ENCODE measurements at regions not wholly inside any gene's neighbourhood (a gene's known extent, or its start where the extent isn't known, plus 50 kb on each side); places are given as distances from the start of the nearest gene placed in this dataset.

DNA sequence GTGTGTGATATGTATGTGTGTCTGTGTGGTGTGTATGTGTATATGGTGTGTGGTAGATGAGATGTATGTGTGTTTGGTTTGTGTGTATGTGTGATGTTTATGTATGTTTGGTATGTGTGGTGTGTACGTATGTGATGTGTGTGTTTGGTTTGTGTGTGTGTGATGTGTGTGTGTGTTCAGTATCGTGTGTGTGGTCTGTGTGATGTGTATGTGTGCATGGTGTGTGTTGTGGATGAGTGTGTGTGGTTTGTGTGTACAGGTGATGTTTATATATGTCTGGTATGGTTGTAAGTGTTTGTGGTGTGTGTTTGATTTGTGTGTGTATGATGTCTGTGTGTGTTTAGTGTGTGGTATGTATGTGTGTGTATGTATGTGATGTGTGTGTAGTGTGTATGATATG lies 199.4 kb downstream of the SUDS3 start (continued):
- TF ChIP-seq, protein P1, sequence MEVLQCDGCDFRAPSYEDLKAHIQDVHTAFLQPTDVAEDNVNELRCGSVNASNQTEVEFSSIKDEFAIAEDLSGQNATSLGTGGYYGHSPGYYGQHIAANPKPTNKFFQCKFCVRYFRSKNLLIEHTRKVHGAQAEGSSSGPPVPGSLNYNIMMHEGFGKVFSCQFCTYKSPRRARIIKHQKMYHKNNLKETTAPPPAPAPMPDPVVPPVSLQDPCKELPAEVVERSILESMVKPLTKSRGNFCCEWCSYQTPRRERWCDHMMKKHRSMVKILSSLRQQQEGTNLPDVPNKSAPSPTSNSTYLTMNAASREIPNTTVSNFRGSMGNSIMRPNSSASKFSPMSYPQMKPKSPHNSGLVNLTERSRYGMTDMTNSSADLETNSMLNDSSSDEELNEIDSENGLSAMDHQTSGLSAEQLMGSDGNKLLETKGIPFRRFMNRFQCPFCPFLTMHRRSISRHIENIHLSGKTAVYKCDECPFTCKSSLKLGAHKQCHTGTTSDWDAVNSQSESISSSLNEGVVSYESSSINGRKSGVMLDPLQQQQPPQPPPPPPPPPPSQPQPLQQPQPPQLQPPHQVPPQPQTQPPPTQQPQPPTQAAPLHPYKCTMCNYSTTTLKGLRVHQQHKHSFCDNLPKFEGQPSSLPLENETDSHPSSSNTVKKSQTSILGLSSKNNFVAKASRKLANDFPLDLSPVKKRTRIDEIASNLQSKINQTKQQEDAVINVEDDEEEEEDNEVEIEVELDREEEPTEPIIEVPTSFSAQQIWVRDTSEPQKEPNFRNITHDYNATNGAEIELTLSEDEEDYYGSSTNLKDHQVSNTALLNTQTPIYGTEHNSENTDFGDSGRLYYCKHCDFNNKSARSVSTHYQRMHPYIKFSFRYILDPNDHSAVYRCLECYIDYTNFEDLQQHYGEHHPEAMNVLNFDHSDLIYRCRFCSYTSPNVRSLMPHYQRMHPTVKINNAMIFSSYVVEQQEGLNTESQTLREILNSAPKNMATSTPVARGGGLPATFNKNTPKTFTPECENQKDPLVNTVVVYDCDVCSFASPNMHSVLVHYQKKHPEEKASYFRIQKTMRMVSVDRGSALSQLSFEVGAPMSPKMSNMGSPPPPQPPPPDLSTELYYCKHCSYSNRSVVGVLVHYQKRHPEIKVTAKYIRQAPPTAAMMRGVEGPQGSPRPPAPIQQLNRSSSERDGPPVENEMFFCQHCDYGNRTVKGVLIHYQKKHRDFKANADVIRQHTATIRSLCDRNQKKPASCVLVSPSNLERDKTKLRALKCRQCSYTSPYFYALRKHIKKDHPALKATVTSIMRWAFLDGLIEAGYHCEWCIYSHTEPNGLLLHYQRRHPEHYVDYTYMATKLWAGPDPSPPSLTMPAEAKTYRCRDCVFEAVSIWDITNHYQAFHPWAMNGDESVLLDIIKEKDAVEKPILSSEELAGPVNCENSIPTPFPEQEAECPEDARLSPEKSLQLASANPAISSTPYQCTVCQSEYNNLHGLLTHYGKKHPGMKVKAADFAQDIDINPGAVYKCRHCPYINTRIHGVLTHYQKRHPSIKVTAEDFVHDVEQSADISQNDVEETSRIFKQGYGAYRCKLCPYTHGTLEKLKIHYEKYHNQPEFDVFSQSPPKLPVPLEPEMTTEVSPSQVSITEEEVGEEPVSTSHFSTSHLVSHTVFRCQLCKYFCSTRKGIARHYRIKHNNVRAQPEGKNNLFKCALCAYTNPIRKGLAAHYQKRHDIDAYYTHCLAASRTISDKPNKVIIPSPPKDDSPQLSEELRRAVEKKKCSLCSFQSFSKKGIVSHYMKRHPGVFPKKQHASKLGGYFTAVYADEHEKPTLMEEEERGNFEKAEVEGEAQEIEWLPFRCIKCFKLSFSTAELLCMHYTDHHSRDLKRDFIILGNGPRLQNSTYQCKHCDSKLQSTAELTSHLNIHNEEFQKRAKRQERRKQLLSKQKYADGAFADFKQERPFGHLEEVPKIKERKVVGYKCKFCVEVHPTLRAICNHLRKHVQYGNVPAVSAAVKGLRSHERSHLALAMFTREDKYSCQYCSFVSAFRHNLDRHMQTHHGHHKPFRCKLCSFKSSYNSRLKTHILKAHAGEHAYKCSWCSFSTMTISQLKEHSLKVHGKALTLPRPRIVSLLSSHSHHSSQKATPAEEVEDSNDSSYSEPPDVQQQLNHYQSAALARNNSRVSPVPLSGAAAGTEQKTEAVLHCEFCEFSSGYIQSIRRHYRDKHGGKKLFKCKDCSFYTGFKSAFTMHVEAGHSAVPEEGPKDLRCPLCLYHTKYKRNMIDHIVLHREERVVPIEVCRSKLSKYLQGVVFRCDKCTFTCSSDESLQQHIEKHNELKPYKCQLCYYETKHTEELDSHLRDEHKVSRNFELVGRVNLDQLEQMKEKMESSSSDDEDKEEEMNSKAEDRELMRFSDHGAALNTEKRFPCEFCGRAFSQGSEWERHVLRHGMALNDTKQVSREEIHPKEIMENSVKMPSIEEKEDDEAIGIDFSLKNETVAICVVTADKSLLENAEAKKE (CRISPR knock-in tag; IDR thresholded peaks at IDR 0.05) = no peak
- TF ChIP-seq JUNB (IDR thresholded peaks at IDR 0.05; ENCODE audit: unreplicated experiment) = no peak
- TF ChIP-seq, protein P2, sequence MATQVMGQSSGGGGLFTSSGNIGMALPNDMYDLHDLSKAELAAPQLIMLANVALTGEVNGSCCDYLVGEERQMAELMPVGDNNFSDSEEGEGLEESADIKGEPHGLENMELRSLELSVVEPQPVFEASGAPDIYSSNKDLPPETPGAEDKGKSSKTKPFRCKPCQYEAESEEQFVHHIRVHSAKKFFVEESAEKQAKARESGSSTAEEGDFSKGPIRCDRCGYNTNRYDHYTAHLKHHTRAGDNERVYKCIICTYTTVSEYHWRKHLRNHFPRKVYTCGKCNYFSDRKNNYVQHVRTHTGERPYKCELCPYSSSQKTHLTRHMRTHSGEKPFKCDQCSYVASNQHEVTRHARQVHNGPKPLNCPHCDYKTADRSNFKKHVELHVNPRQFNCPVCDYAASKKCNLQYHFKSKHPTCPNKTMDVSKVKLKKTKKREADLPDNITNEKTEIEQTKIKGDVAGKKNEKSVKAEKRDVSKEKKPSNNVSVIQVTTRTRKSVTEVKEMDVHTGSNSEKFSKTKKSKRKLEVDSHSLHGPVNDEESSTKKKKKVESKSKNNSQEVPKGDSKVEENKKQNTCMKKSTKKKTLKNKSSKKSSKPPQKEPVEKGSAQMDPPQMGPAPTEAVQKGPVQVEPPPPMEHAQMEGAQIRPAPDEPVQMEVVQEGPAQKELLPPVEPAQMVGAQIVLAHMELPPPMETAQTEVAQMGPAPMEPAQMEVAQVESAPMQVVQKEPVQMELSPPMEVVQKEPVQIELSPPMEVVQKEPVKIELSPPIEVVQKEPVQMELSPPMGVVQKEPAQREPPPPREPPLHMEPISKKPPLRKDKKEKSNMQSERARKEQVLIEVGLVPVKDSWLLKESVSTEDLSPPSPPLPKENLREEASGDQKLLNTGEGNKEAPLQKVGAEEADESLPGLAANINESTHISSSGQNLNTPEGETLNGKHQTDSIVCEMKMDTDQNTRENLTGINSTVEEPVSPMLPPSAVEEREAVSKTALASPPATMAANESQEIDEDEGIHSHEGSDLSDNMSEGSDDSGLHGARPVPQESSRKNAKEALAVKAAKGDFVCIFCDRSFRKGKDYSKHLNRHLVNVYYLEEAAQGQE (IDR thresholded peaks at IDR 0.05; ENCODE audit: unreplicated experiment) = no peak
- no peak for TF ChIP-seq ZNF331 (CRISPR knock-in tag; IDR thresholded peaks at IDR 0.05; ENCODE audit: low read depth)
- no peak for TF ChIP-seq NANOG (IDR thresholded peaks at IDR 0.05; ENCODE audit: borderline replicate concordance)
- TF ChIP-seq EZH2 (IDR thresholded peaks at IDR 0.05; ENCODE audit: low read depth, unreplicated experiment) = no peak

DNA sequence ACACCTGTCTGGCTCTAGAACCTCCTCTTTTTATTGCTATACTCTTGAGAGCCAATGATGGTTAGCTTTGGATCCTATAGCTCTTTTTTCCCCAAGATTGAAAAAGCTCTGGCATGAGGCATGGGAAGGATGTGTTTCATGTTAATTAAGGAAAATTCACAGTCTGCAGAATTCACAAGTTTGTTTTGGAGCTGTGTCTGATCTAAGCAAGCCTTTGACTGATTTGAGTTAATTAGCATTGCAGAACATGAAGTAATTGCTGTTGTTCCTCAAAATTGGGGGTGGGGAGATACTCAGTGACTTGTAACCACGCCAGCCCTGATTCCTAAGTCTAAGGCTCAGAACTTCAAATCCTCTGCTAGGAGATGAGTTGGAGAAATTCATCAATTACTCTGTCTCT lies 205.0 kb downstream of the SUDS3 start:
- no peak overlapping the region for H3K27ac Mint-ChIP-seq
- H3K27me3 Mint-ChIP-seq (ENCODE audit: insufficient read depth, low read depth, poor library complexity) = no peaks in the 10 kb centered on the region
- no peak overlapping the region for H3K4me3 Mint-ChIP-seq
- ATAC-seq (no peak), DNase-seq (ENCODE audit: low spot score) (no peak)
- Histone ChIP-seq H3F3A (replicated peaks; ENCODE audit: low read depth) (no peaks in the 10 kb centered on the region), H3K4me3 (no peak overlapping the region), H4K20me1 (replicated peaks; ENCODE audit: insufficient read depth) (no peaks in the 10 kb centered on the region), H3K79me2 (replicated peaks; ENCODE audit: insufficient read depth) (no peaks in the 10 kb centered on the region), H3K4me2 (no peak overlapping the region), H3K27ac (ENCODE audit: low read depth) (no peak overlapping the region), H3K4me1 (ENCODE audit: insufficient read depth) (peaks cover 9% of the 10 kb centered on the region), H2AFZ (0 out of 2 replicates have a peak overlapping the region, but pooled peaks have one; percentile 38), H3K36me3 (ENCODE audit: insufficient read depth) (no peaks in the 10 kb centered on the region), H3K27me3 (ENCODE audit: insufficient read depth) (no peaks in the 10 kb centered on the region), H3K9me2 (ENCODE audit: insufficient read depth) (no peaks in the 10 kb centered on the region; the same call in 1 of the 2 replicates)
- H3K36me3 Mint-ChIP-seq (ENCODE audit: low read depth) = no peaks in the 10 kb centered on the region
- H3K9me3 Mint-ChIP-seq = peaks cover 4% of the 10 kb centered on the region; the same call in 2 of the 3 replicates
- H3K4me1 Mint-ChIP-seq = peaks cover 12% of the 10 kb centered on the region; the same call in 2 of the 3 replicates
- TF ChIP-seq, protein P2 (IDR thresholded peaks at IDR 0.05; ENCODE audit: unreplicated experiment) = no peak
- TF ChIP-seq CREB1 (CRISPR knock-in tag; IDR thresholded peaks at IDR 0.05; ENCODE audit: low read depth) (no peak), EZH2 (IDR thresholded peaks at IDR 0.05; ENCODE audit: low read depth, unreplicated experiment) (no peak), ZNF114 (CRISPR knock-in tag; IDR thresholded peaks at IDR 0.05) (no peak), JUNB (IDR thresholded peaks at IDR 0.05; ENCODE audit: unreplicated experiment) (no peak), STAT1 (IDR thresholded peaks at IDR 0.05; ENCODE audit: unreplicated experiment) (no peak), POLR2AphosphoS5 (IDR thresholded peaks at IDR 0.05; ENCODE audit: low read depth) (no peak)
- TF ChIP-seq, protein P3, sequence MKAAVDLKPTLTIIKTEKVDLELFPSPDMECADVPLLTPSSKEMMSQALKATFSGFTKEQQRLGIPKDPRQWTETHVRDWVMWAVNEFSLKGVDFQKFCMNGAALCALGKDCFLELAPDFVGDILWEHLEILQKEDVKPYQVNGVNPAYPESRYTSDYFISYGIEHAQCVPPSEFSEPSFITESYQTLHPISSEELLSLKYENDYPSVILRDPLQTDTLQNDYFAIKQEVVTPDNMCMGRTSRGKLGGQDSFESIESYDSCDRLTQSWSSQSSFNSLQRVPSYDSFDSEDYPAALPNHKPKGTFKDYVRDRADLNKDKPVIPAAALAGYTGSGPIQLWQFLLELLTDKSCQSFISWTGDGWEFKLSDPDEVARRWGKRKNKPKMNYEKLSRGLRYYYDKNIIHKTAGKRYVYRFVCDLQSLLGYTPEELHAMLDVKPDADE (IDR thresholded peaks at IDR 0.05) = no peak

Measured in GM23338 (cell line).